ENCODE measurements at regions not wholly inside any gene's neighbourhood (a gene's known extent, or its start where the extent isn't known, plus 50 kb on each side); places are given as distances from the start of the nearest gene placed in this dataset.

- TF ChIP-seq CTCF (conservative IDR thresholded peaks at IDR 0.05) (no peak), EZH2 (IDR thresholded peaks at IDR 0.05; ENCODE audit: low read depth) (no peak)
Observed at GRCh38 chr14:53531730-53532129, 378.6 kb upstream of the DDHD1 start.
